Activated effector memory CD4-positive, alpha-beta T cell treated with anti-CD3 and anti-CD28 coated beads, Interleukin-2, amount 50 U/mL, for 16 hours (primary cell): ENCODE measurements at regions not wholly inside any gene's neighbourhood (a gene's known extent, or its start where the extent isn't known, plus 50 kb on each side); places are given as distances from the start of the nearest gene placed in this dataset.

ENCODE experiments used
- DNase-seq: peaks from one replicate; pipeline ENCODE4 v3.0.0-alpha.2; 2020

GRCh38 chr4:13024147-13025105 is 459.7 kb downstream of the RAB28 start:
- DNase-seq, result no peak

GRCh38 chr4:13007802-13008470 is 476.2 kb downstream of the RAB28 start:
- DNase-seq, result no peak

- no peak for DNase-seq
Observed at GRCh38 chr4:12993923-12994322, 490.2 kb downstream of the RAB28 start.

GRCh38 chr4:12987284-12987683 is 496.9 kb downstream of the RAB28 start:
- no peak for DNase-seq

- no peak for DNase-seq
Observed at GRCh38 chr4:12979797-12980196, 504.3 kb downstream of the RAB28 start.

- no peak for DNase-seq
Observed at GRCh38 chr4:12978310-12978709, 505.8 kb downstream of the RAB28 start.

GRCh38 chr4:12975511-12975910 is 508.6 kb downstream of the RAB28 start:
- DNase-seq, result no peak

GRCh38 chr4:12973522-12973921 is 510.6 kb downstream of the RAB28 start:
- no peak for DNase-seq

- DNase-seq, result no peak
Observed at GRCh38 chr4:12968345-12968744, 515.8 kb downstream of the RAB28 start.

- no peak for DNase-seq
Observed at GRCh38 chr4:12966726-12967125, 517.4 kb downstream of the RAB28 start.

- DNase-seq, result no peak
Observed at GRCh38 chr4:12965334-12965733, 518.8 kb downstream of the RAB28 start.

- DNase-seq, result no peak
Observed at GRCh38 chr4:12963912-12964311, 520.2 kb downstream of the RAB28 start.

GRCh38 chr4:12963291-12963690 is 520.8 kb downstream of the RAB28 start:
- no peak for DNase-seq

- no peak for DNase-seq
Observed at GRCh38 chr4:12961713-12962112, 522.4 kb downstream of the RAB28 start.

GRCh38 chr4:12958436-12958835 is 525.7 kb downstream of the RAB28 start:
- DNase-seq, result no peak

- DNase-seq, result no peak
Observed at GRCh38 chr4:12957108-12957507, 527.0 kb downstream of the RAB28 start.

GRCh38 chr4:12956026-12956425 is 528.1 kb downstream of the RAB28 start:
- DNase-seq, result no peak

GRCh38 chr4:12949719-12950490 is 534.2 kb downstream of the RAB28 start:
- DNase-seq, result no peak

- no peak for DNase-seq
Observed at GRCh38 chr4:12943069-12943468, 541.1 kb downstream of the RAB28 start.

GRCh38 chr4:12933760-12934221 is 550.3 kb downstream of the RAB28 start:
- DNase-seq, result no peak

GRCh38 chr4:12932203-12932788 is 551.8 kb downstream of the RAB28 start:
- no peak for DNase-seq

GRCh38 chr4:12929784-12930183 is 554.4 kb downstream of the RAB28 start:
- DNase-seq, result no peak

- no peak for DNase-seq
Observed at GRCh38 chr4:12928751-12929150, 555.4 kb downstream of the RAB28 start.
